BE2C (cell line): ENCODE measurements at regions not wholly inside any gene's neighbourhood (a gene's known extent, or its start where the extent isn't known, plus 50 kb on each side); places are given as distances from the start of the nearest gene placed in this dataset.

Experiments
- DNase-seq: peaks from one replicate; pipeline ENCODE4 v3.0.0-alpha.2; 2020
- H3K27me3 ChIP-seq: fragments of 250-450 bp; sonication (Bioruptor Pico); 2 replicates; pipeline ENCODE4 v1.5.1; 2020; ENCODE audit warnings: mild to moderate bottlenecking
- H3K36me3 ChIP-seq: fragments of 250-450 bp; sonication (Bioruptor Pico); 2 replicates; pipeline ENCODE4 v1.5.1; 2020; ENCODE audit warnings: mild to moderate bottlenecking
- H3K4me1 ChIP-seq: fragments of 250-450 bp; sonication (Bioruptor Pico); 2 replicates; pipeline ENCODE4 v1.5.1; 2020
- H3K4me3 ChIP-seq: 2 replicates; pipeline ENCODE4 v1.5.1; 2011; ENCODE audit warnings: low read depth, low read length
- H3K9me3 ChIP-seq: fragments of 250-450 bp; sonication (Bioruptor Pico); 2 replicates; pipeline ENCODE4 v1.5.1; 2020
- TF ChIP-seq, protein P1 (sequence below): IDR thresholded peaks from 2 replicates; pipeline ENCODE4 v1.5.1; 2012; ENCODE audit warnings: mild to moderate bottlenecking, low read depth, low read length

DNA sequence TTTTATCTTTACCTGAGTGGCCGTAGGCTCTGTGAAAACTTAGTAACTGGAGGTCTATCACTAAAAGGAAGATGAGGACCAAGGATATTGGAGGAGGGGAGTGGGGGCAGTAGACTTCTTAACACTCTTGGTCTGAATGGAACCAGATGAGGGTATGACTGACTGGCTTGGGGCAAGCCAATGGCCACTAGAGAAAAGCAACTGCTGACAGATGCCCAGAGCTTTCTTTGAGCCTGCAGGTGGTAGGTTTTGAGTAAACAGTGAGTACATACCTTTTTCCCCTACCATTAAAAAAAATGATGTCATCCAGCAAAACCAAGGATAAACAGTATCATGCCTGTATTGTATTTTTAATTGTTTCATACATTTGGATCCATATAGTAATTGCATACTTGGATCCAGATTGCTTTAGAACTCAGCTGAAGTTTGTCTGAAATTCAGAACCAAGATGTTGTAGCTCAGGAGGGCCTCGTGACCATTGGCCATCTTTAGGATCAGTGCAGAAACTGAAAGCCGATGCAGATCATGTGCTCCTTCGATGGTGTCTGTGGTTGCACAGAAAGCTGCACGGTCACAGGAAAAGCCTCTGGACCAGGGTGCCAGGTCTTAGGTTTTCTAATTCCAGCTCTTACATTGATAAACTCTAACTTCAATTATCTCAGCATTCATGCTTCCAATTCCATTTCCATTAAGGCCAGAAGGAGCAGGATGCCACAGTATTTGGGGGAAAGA, 131.0 kb downstream of the PDGFRA start:
- H3K36me3 ChIP-seq = no peaks in the 10 kb centered on the region
- H3K9me3 ChIP-seq = no peaks in the 10 kb centered on the region
- H3K4me1 ChIP-seq = no peaks in the 10 kb centered on the region
- no peak for DNase-seq
- no peaks in the 10 kb centered on the region for H3K27me3 ChIP-seq
- H3K4me3 ChIP-seq = no peak overlapping the region
- TF ChIP-seq, protein P1, sequence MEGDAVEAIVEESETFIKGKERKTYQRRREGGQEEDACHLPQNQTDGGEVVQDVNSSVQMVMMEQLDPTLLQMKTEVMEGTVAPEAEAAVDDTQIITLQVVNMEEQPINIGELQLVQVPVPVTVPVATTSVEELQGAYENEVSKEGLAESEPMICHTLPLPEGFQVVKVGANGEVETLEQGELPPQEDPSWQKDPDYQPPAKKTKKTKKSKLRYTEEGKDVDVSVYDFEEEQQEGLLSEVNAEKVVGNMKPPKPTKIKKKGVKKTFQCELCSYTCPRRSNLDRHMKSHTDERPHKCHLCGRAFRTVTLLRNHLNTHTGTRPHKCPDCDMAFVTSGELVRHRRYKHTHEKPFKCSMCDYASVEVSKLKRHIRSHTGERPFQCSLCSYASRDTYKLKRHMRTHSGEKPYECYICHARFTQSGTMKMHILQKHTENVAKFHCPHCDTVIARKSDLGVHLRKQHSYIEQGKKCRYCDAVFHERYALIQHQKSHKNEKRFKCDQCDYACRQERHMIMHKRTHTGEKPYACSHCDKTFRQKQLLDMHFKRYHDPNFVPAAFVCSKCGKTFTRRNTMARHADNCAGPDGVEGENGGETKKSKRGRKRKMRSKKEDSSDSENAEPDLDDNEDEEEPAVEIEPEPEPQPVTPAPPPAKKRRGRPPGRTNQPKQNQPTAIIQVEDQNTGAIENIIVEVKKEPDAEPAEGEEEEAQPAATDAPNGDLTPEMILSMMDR = no peak

DNA sequence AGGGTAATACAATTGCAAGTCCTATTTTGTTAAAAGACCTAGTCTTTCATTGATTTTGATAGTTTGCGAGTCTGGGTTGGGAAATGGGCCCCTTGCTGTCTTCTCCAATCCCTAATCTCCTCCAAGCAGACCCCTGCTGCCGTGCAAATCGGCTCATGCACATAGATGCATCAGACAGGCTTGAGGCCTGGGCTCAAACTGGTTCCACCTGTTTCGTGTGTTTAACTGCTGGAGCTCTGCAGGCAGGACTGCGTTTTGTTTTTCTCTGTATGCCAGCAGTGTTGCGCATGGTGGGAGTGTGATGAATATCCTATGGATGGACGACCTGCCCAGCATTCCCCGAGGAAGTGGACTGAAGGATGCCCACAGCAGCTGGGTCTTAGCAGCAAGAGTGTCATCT, 133.9 kb downstream of the PDGFRA start:
- no peaks in the 10 kb centered on the region for H3K4me1 ChIP-seq
- no peaks in the 10 kb centered on the region for H3K36me3 ChIP-seq
- no peaks in the 10 kb centered on the region for H3K27me3 ChIP-seq
- no peak for DNase-seq
- TF ChIP-seq, protein P1 = no peak
- H3K9me3 ChIP-seq = no peaks in the 10 kb centered on the region
- no peak overlapping the region for H3K4me3 ChIP-seq

DNA sequence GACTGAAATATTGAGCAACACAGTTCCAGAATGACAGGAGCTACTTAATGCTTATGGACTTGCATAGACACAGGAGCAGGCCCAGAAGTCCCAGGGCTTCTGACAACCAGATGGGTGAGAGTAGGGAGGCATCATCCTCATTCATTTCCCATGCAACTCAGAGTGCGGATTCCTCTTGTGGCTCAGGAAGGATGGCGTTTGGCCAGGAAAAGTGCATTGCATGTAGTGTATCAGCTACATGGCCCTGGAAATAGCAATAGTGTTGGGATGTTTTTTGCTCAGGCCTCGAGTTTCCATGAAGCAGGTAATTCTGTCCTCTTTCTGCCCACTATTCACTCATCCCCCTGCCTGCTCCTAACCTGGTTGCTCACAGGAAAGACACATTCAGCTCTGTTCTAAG, 136.6 kb downstream of the PDGFRA start:
- no peak overlapping the region for H3K4me3 ChIP-seq
- no peaks in the 10 kb centered on the region for H3K27me3 ChIP-seq
- no peak for DNase-seq
- no peaks in the 10 kb centered on the region for H3K9me3 ChIP-seq
- H3K4me1 ChIP-seq = no peaks in the 10 kb centered on the region
- TF ChIP-seq, protein P1 = no peak
- H3K36me3 ChIP-seq = no peaks in the 10 kb centered on the region

DNA sequence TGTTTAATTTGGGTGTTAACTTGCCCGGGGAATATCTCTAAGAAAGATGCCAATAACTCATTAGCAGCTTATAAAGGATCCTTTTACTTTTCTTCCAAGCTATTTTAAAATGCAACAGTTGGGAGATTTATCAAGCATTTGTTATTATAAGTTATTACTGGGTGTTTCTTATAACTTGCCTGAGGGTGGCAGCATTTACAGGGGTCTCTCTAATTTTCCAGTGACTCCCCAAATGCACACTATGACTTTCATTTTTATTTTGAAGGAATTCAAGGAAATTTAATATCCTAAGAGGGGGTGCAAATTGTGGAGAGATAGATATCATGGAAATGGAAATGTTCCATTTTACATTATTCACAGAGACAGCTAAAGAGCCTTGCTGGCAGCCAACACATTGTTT, 138.0 kb downstream of the PDGFRA start:
- no peak for DNase-seq

DNA sequence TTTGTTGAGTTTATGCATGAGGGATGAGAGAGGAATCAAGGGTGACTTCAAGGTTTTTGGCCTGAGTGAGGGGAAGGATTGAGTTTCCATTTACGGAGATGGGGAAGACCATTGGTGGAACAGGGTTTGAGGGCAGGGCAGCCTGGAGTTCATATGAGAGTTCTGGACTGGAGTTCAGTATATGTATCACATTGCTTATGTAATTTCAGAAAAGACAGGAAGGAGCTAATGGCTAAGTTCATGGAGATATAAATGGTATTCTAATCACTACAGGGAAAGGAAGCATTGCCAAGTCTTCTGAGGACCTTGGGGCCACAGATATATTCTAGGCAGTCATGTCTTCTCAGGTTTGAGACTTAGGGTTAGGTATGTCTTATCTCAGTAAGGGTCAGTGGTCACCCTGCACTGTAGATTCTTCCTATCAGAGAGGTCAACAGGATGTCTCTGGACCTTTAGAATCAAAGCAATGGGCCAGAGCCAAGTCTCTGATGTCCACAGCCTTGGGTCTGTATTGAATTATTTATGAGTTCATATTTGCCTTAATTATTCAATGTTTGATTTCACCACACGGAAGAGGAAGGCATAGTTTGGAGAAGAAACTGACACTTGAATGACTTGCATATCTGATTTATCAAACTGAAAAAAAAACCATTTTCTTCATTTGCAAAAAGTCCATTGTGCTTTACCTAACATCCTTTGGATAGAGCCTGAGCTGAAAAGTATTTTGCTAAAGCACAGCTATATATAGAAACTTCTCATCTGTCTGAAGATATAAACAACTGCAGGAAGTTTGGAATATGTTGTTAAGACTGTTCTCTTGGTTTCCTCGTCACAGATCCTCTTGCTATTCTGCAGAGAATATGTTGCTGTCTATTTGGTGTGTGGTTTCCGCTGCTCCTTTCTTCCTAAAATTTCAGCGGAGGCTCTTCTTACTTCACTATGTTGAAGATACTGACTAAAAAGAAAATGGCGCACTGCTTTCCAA, 139.5 kb downstream of the PDGFRA start:
- DNase-seq = no peak
- no peaks in the 10 kb centered on the region for H3K27me3 ChIP-seq
- no peaks in the 10 kb centered on the region for H3K9me3 ChIP-seq
- TF ChIP-seq, protein P1 = no peak
- no peaks in the 10 kb centered on the region for H3K4me1 ChIP-seq
- H3K36me3 ChIP-seq = no peaks in the 10 kb centered on the region
- no peak overlapping the region for H3K4me3 ChIP-seq

More for the DNA sequence above, 138.0 kb downstream of the PDGFRA start:
- H3K9me3 ChIP-seq = no peaks in the 10 kb centered on the region
- no peak overlapping the region for H3K4me3 ChIP-seq
- H3K4me1 ChIP-seq = no peaks in the 10 kb centered on the region
- TF ChIP-seq, protein P1 = no peak
- no peaks in the 10 kb centered on the region for H3K27me3 ChIP-seq
- H3K36me3 ChIP-seq = no peaks in the 10 kb centered on the region
